ENCODE measurements at regions not wholly inside any gene's neighbourhood (a gene's known extent, or its start where the extent isn't known, plus 50 kb on each side); places are given as distances from the start of the nearest gene placed in this dataset.

DNA sequence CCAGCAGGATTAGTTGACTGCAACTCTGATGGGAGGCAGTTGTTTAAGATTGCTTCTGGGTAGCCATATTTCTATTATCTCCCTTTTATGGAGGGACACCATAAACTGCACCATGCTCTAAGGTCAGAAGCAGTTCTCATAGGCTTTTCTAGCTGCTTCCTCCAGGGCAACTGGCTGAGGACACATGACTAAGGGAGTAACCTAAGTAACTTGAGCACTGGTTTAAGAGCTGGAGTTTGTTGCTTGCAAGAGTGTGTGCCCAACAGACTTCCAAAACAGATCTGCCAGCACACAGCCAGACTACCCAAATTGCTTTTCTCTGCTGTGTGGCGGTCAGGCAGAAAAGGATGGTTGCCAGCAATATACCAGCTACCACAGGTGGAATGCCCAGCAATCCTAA, 111.2 kb upstream of the LHX8 start:
- no peaks in the 10 kb centered on the region for H3K27me3 ChIP-seq (ENCODE audit: insufficient read depth)

More for the DNA sequence above, 111.2 kb upstream of the LHX8 start:
- H3K79me2 ChIP-seq (replicated peaks; ENCODE audit: insufficient read depth): no peaks in the 10 kb centered on the region
- DNase-seq (ENCODE audit: low spot score) (no peak), ATAC-seq (no peak)
- no peak overlapping the region for H3K4me2 ChIP-seq
- H3K9me2 ChIP-seq (ENCODE audit: insufficient read depth): no peaks in the 10 kb centered on the region
- Mint-ChIP-seq H3K4me1 (no peaks in the 10 kb centered on the region), H3K9me3 (no peaks in the 10 kb centered on the region; the same call in 2 of the 3 replicates), H3K27ac (no peak overlapping the region), H3K36me3 (ENCODE audit: low read depth) (no peaks in the 10 kb centered on the region), H3K27me3 (ENCODE audit: insufficient read depth, low read depth, poor library complexity) (peaks cover 2% of the 10 kb centered on the region), H3K4me3 (no peak overlapping the region)
- H3K4me1 ChIP-seq (ENCODE audit: insufficient read depth): no peaks in the 10 kb centered on the region
- no peak overlapping the region for H3K4me3 ChIP-seq
- no peaks in the 10 kb centered on the region for H3F3A ChIP-seq (replicated peaks; ENCODE audit: low read depth)
- H4K20me1 ChIP-seq (replicated peaks; ENCODE audit: insufficient read depth): no peaks in the 10 kb centered on the region
- H3K36me3 ChIP-seq (ENCODE audit: insufficient read depth): no peaks in the 10 kb centered on the region
- H2AFZ ChIP-seq: no peak overlapping the region
- H3K27ac ChIP-seq (ENCODE audit: low read depth): no peak overlapping the region
- no peak for TF ChIP-seq JUNB (IDR thresholded peaks at IDR 0.05; ENCODE audit: unreplicated experiment)
- no peak for TF ChIP-seq ZNF331 (CRISPR knock-in tag; IDR thresholded peaks at IDR 0.05; ENCODE audit: low read depth)
- no peak for TF ChIP-seq POLR2AphosphoS5 (IDR thresholded peaks at IDR 0.05; ENCODE audit: low read depth)
- no peak for TF ChIP-seq STAT1 (IDR thresholded peaks at IDR 0.05; ENCODE audit: unreplicated experiment)
- no peak for TF ChIP-seq ETS1 (IDR thresholded peaks at IDR 0.05)
- no peak for TF ChIP-seq NANOG (IDR thresholded peaks at IDR 0.05; ENCODE audit: borderline replicate concordance)
- TF ChIP-seq, protein P1, sequence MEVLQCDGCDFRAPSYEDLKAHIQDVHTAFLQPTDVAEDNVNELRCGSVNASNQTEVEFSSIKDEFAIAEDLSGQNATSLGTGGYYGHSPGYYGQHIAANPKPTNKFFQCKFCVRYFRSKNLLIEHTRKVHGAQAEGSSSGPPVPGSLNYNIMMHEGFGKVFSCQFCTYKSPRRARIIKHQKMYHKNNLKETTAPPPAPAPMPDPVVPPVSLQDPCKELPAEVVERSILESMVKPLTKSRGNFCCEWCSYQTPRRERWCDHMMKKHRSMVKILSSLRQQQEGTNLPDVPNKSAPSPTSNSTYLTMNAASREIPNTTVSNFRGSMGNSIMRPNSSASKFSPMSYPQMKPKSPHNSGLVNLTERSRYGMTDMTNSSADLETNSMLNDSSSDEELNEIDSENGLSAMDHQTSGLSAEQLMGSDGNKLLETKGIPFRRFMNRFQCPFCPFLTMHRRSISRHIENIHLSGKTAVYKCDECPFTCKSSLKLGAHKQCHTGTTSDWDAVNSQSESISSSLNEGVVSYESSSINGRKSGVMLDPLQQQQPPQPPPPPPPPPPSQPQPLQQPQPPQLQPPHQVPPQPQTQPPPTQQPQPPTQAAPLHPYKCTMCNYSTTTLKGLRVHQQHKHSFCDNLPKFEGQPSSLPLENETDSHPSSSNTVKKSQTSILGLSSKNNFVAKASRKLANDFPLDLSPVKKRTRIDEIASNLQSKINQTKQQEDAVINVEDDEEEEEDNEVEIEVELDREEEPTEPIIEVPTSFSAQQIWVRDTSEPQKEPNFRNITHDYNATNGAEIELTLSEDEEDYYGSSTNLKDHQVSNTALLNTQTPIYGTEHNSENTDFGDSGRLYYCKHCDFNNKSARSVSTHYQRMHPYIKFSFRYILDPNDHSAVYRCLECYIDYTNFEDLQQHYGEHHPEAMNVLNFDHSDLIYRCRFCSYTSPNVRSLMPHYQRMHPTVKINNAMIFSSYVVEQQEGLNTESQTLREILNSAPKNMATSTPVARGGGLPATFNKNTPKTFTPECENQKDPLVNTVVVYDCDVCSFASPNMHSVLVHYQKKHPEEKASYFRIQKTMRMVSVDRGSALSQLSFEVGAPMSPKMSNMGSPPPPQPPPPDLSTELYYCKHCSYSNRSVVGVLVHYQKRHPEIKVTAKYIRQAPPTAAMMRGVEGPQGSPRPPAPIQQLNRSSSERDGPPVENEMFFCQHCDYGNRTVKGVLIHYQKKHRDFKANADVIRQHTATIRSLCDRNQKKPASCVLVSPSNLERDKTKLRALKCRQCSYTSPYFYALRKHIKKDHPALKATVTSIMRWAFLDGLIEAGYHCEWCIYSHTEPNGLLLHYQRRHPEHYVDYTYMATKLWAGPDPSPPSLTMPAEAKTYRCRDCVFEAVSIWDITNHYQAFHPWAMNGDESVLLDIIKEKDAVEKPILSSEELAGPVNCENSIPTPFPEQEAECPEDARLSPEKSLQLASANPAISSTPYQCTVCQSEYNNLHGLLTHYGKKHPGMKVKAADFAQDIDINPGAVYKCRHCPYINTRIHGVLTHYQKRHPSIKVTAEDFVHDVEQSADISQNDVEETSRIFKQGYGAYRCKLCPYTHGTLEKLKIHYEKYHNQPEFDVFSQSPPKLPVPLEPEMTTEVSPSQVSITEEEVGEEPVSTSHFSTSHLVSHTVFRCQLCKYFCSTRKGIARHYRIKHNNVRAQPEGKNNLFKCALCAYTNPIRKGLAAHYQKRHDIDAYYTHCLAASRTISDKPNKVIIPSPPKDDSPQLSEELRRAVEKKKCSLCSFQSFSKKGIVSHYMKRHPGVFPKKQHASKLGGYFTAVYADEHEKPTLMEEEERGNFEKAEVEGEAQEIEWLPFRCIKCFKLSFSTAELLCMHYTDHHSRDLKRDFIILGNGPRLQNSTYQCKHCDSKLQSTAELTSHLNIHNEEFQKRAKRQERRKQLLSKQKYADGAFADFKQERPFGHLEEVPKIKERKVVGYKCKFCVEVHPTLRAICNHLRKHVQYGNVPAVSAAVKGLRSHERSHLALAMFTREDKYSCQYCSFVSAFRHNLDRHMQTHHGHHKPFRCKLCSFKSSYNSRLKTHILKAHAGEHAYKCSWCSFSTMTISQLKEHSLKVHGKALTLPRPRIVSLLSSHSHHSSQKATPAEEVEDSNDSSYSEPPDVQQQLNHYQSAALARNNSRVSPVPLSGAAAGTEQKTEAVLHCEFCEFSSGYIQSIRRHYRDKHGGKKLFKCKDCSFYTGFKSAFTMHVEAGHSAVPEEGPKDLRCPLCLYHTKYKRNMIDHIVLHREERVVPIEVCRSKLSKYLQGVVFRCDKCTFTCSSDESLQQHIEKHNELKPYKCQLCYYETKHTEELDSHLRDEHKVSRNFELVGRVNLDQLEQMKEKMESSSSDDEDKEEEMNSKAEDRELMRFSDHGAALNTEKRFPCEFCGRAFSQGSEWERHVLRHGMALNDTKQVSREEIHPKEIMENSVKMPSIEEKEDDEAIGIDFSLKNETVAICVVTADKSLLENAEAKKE (CRISPR knock-in tag; IDR thresholded peaks at IDR 0.05): no peak
